Activated CD8-positive, alpha-beta T cell treated with anti-CD3 and anti-CD28 coated beads, Interleukin-2, amount 10 ng/mL, durations not matched to agents 7 days and 5 days (primary cell): ENCODE measurements at regions not wholly inside any gene's neighbourhood (a gene's known extent, or its start where the extent isn't known, plus 50 kb on each side); places are given as distances from the start of the nearest gene placed in this dataset.

Experiments
- ATAC-seq: fragments of 150-1000 bp; cut with Tn5 transposase; one replicate; pipeline ENCODE4 v1.10.0; 2021; ENCODE audit warnings: moderate library complexity
- CTCF ChIA-PET: fragments of 350-600 bp; sonication (Branson Sonifier 250); formaldehyde crosslinking; loops from one replicate; lab custom pipeline; 2021; ENCODE audit warnings: antibody characterized with exemption; lab: Charles Lee
- POLR2A ChIA-PET: fragments of 350-600 bp; sonication (Branson Sonifier 250); formaldehyde crosslinking; loops from one replicate; lab custom pipeline; 2021; ENCODE audit warnings: antibody characterized with exemption; lab: Charles Lee
- DNase-seq: peaks from one replicate; pipeline ENCODE4 v3.0.0-alpha.2; 2020
- H3K27ac Mint-ChIP-seq: one replicate; pipeline ENCODE4 v1.8.0; 2021; ENCODE audit warnings: mild to moderate bottlenecking, mixed read lengths
- H3K27me3 Mint-ChIP-seq: one replicate; pipeline ENCODE4 v1.8.0; 2021; ENCODE audit warnings: low read depth, mixed read lengths
- H3K36me3 Mint-ChIP-seq: one replicate; pipeline ENCODE4 v1.8.0; 2021; ENCODE audit warnings: low read depth, mixed read lengths
- H3K4me1 Mint-ChIP-seq: one replicate; pipeline ENCODE4 v1.8.0; 2021; ENCODE audit warnings: low read depth, mixed read lengths
- H3K4me3 Mint-ChIP-seq: one replicate; pipeline ENCODE4 v1.8.0; 2021; ENCODE audit warnings: mild to moderate bottlenecking, mixed read lengths
- H3K9me3 Mint-ChIP-seq: one replicate; pipeline ENCODE4 v1.8.0; 2022; ENCODE audit warnings: mixed read lengths; ENCODE audit not compliant: insufficient read depth

GRCh38 chr20:6831461-6831860, 64.0 kb downstream of the BMP2 start:
- ChIA-PET CTCF (no interaction called here), POLR2A (no interaction called here)
- ATAC-seq, result no peak
- H3K36me3 Mint-ChIP-seq, result no peaks in the 10 kb centered on the region
- no peak overlapping the region for H3K27ac Mint-ChIP-seq
- H3K4me3 Mint-ChIP-seq, result no peak overlapping the region
- H3K9me3 Mint-ChIP-seq, result no peaks in the 10 kb centered on the region
- no peaks in the 10 kb centered on the region for H3K27me3 Mint-ChIP-seq
- no peaks in the 10 kb centered on the region for H3K4me1 Mint-ChIP-seq
- no peak for DNase-seq

GRCh38 chr20:6832811-6833210, 65.3 kb downstream of the BMP2 start:
- ATAC-seq (no peak), DNase-seq (no peak)
- POLR2A ChIA-PET, result no interaction called here
- Mint-ChIP-seq H3K27me3 (no peaks in the 10 kb centered on the region), H3K27ac (no peak overlapping the region), H3K9me3 (no peaks in the 10 kb centered on the region), H3K4me3 (no peak overlapping the region), H3K36me3 (no peaks in the 10 kb centered on the region), H3K4me1 (no peaks in the 10 kb centered on the region)
- CTCF ChIA-PET, result no interaction called here

DNA sequence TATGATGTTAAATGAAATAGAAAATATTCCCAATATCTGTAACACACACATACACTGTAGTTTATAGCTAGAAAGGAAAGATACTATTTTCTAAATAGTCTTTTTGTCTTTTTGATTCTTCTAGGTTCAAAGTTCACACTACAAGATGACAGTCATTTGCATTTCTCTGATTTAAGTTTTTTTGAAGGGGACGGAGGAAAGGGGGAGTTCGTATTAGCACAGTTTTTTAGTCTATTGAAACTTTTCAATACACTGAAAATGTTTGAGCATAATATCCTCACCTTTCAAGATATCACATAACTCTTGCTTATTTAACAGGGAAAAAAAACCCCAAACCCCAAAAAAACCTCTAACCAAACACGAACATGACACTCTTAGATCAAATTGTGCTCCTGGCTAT, 68.1 kb downstream of the BMP2 start:
- no peaks in the 10 kb centered on the region for H3K27me3 Mint-ChIP-seq
- no peak for ATAC-seq
- CTCF ChIA-PET, result no interaction called here
- DNase-seq, result no peak
- H3K27ac Mint-ChIP-seq, result no peak overlapping the region
- H3K4me1 Mint-ChIP-seq, result no peaks in the 10 kb centered on the region
- POLR2A ChIA-PET, result no interaction called here
- no peaks in the 10 kb centered on the region for H3K9me3 Mint-ChIP-seq
- H3K36me3 Mint-ChIP-seq, result no peaks in the 10 kb centered on the region
- H3K4me3 Mint-ChIP-seq, result no peak overlapping the region

- Mint-ChIP-seq H3K27ac (no peak overlapping the region), H3K9me3 (no peaks in the 10 kb centered on the region), H3K4me3 (no peak overlapping the region), H3K27me3 (no peaks in the 10 kb centered on the region), H3K4me1 (no peaks in the 10 kb centered on the region), H3K36me3 (no peaks in the 10 kb centered on the region)
- DNase-seq (no peak), ATAC-seq (no peak)
- CTCF ChIA-PET, result no interaction called here
- POLR2A ChIA-PET, result no interaction called here
Observed at GRCh38 chr20:6836821-6837374, 69.4 kb downstream of the BMP2 start.

GRCh38 chr20:6837730-6838129, 70.2 kb downstream of the BMP2 start:
- no peak for ATAC-seq
- DNase-seq, result no peak
- Mint-ChIP-seq H3K4me1 (no peaks in the 10 kb centered on the region), H3K4me3 (no peak overlapping the region), H3K27me3 (no peaks in the 10 kb centered on the region), H3K36me3 (no peaks in the 10 kb centered on the region), H3K9me3 (no peaks in the 10 kb centered on the region), H3K27ac (no peak overlapping the region)
- ChIA-PET POLR2A (no interaction called here), CTCF (no interaction called here)

DNA sequence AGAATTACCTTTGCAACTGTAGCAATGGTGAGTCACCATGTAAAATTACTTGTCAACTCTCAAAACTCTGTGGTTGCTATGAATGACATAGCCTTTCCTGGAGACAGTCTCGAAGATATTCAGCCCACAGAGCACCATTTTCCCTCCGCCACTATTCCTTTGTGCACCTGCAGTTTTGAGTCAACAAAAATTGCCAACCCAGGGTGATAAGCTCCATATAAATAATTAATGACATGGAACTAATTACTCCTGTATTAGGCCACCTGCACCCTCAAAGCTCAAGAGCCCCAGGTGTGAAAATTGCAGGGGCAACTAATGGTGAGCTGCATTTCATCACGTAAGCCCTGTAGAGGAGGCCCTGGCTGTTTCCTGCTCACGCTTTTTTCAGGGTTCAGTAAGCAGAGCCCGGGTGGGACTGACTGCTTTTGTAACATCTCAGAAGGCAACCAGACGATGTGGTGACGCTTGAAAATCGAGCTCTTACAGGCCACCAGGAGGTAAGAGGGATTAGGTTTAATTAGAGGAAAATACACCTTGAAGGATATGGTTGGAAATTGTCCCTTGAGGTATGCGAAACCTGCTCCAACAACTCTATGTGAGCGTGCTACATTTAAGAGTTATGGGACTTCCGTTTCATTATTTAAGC, 70.8 kb downstream of the BMP2 start:
- Mint-ChIP-seq H3K4me3 (no peak overlapping the region), H3K27me3 (no peaks in the 10 kb centered on the region), H3K27ac (no peak overlapping the region), H3K36me3 (no peaks in the 10 kb centered on the region), H3K4me1 (no peaks in the 10 kb centered on the region), H3K9me3 (no peaks in the 10 kb centered on the region)
- DNase-seq, result no peak
- CTCF ChIA-PET, result no interaction called here
- no peak for ATAC-seq
- POLR2A ChIA-PET, result no interaction called here

DNA sequence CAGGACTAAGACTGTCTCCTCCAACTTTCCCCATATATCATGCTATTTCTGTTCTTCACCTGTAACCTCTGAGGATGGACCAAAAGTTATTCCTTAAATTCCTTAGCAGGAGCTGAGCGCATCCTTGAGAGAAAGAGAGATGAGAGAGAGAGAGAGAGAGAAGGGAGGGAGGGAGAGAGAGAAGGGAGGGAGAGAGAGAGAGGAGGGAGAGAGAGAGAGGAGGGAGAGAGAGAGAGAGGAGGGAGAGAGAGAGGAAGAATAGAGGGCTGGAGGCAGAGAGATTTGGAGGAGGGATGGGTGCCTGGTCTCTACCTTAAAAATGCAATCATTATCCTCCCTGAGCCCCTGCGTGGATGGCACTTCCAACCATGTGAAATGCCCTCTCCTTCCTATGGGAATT, 73.6 kb downstream of the BMP2 start:
- ChIA-PET POLR2A (no interaction called here), CTCF (no interaction called here)
- Mint-ChIP-seq H3K4me3 (no peak overlapping the region), H3K27ac (no peak overlapping the region), H3K36me3 (no peaks in the 10 kb centered on the region), H3K9me3 (no peaks in the 10 kb centered on the region), H3K4me1 (no peaks in the 10 kb centered on the region), H3K27me3 (no peaks in the 10 kb centered on the region)
- ATAC-seq, result no peak
- no peak for DNase-seq

- DNase-seq, result no peak
- POLR2A ChIA-PET, result no interaction called here
- ATAC-seq, result no peak
- no peaks in the 10 kb centered on the region for H3K27me3 Mint-ChIP-seq
- no peak overlapping the region for H3K4me3 Mint-ChIP-seq
- H3K9me3 Mint-ChIP-seq, result no peaks in the 10 kb centered on the region
- no peaks in the 10 kb centered on the region for H3K4me1 Mint-ChIP-seq
- no peak overlapping the region for H3K27ac Mint-ChIP-seq
- H3K36me3 Mint-ChIP-seq, result no peaks in the 10 kb centered on the region
- CTCF ChIA-PET, result no interaction called here
Observed at GRCh38 chr20:6845141-6845540, 77.7 kb downstream of the BMP2 start.

DNA sequence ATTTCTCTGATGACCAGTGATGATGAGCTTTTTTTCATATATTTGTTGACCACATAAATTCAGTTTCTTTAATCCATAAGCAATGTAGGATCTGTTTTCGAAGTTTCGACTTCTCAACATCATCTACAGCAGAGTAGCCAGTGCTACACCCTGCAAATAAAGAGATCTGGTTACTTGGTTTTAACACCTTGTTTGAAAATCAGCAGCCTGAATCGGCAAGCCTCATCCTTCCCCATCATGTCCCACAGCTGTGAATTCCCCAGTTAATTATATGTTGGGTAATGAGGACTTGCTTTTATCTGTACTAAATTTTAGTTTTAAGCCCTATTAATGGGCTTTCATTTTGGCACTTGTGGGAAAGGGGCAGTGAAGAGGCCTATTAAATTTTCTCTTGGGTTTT, 80.6 kb downstream of the BMP2 start:
- Mint-ChIP-seq H3K36me3 (no peaks in the 10 kb centered on the region), H3K27ac (no peak overlapping the region), H3K4me3 (no peak overlapping the region), H3K9me3 (no peaks in the 10 kb centered on the region), H3K27me3 (no peaks in the 10 kb centered on the region), H3K4me1 (no peaks in the 10 kb centered on the region)
- ATAC-seq (no peak), DNase-seq (no peak)
- POLR2A ChIA-PET, result no interaction called here
- CTCF ChIA-PET, result no interaction called here

- H3K4me1 Mint-ChIP-seq, result no peaks in the 10 kb centered on the region
- no peak for ATAC-seq
- H3K4me3 Mint-ChIP-seq, result no peak overlapping the region
- ChIA-PET CTCF (no interaction called here), POLR2A (no interaction called here)
- no peaks in the 10 kb centered on the region for H3K27me3 Mint-ChIP-seq
- DNase-seq, result no peak
- no peaks in the 10 kb centered on the region for H3K36me3 Mint-ChIP-seq
- no peak overlapping the region for H3K27ac Mint-ChIP-seq
- H3K9me3 Mint-ChIP-seq, result no peaks in the 10 kb centered on the region
Observed at GRCh38 chr20:6848992-6849391, 81.5 kb downstream of the BMP2 start.

DNA sequence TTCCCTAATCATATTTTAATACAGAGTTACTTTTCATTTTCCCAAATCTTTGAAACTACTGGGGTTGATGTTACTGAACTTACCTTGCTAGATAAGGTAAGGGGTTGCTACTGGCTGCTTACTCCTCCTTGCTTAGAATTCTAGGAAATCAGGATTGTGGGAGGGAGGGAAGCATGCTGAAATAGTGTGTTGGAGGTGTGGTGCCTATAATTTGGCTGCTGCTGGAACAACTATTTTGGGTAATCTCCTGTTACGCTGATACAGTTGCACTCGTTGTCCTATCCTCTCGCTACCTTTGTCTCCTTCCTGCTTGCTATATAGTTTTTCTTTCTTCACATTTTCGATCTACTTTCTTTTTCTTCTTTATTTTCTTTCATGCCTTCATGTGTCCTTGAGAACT, 83.7 kb downstream of the BMP2 start:
- CTCF ChIA-PET, result no interaction called here
- no peaks in the 10 kb centered on the region for H3K4me1 Mint-ChIP-seq
- H3K4me3 Mint-ChIP-seq, result no peak overlapping the region
- H3K27me3 Mint-ChIP-seq, result no peaks in the 10 kb centered on the region
- H3K27ac Mint-ChIP-seq, result no peak overlapping the region
- POLR2A ChIA-PET, result no interaction called here
- no peak for DNase-seq
- no peaks in the 10 kb centered on the region for H3K36me3 Mint-ChIP-seq
- H3K9me3 Mint-ChIP-seq, result no peaks in the 10 kb centered on the region
- no peak for ATAC-seq

DNA sequence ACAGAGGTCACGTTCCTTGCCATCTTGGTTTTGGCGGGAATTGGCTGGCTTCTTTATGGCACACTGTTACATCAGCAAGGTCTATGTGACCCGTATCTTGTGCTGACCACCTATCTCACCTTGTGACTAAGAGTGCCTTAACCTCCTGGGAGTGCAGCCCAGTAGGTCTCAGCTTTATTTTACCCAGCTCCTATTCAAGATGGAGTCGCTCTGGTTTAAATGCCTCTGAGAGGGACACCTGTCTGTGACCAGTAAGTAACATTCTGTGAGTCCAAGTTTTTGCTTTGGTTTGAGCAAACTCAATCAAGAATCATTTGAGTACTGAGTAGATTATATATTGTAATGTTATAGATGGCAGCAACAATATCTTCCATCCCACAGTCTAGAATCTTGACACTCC, 85.0 kb downstream of the BMP2 start:
- DNase-seq (no peak), ATAC-seq (no peak)
- Mint-ChIP-seq H3K27me3 (no peaks in the 10 kb centered on the region), H3K27ac (no peak overlapping the region), H3K4me3 (no peak overlapping the region), H3K9me3 (no peaks in the 10 kb centered on the region), H3K36me3 (no peaks in the 10 kb centered on the region), H3K4me1 (no peaks in the 10 kb centered on the region)
- POLR2A ChIA-PET, result no interaction called here
- CTCF ChIA-PET, result no interaction called here

DNA sequence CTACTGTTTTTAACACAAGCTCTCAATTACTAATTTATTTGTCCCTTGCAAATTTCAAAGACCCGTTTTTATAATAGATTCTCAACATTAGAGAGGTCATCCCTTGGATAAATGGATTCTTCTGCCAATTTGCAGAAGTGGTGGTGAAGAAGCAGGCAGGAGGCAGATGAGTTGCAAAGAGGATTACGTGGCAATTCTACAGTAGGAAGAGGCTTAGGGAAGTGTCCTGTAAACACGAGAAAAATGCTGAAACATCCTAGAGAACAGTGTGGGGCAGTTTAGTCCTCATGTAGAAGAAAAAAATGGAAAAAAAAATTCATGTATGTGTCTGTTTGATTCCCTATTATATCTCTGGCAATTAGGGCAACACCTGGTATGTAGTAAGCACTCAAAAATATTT, 87.6 kb downstream of the BMP2 start:
- H3K36me3 Mint-ChIP-seq, result no peaks in the 10 kb centered on the region
- no peaks in the 10 kb centered on the region for H3K9me3 Mint-ChIP-seq
- ATAC-seq, result no peak
- no peak overlapping the region for H3K27ac Mint-ChIP-seq
- DNase-seq, result no peak
- no peaks in the 10 kb centered on the region for H3K4me1 Mint-ChIP-seq
- ChIA-PET POLR2A (no interaction called here), CTCF (no interaction called here)
- H3K27me3 Mint-ChIP-seq, result no peaks in the 10 kb centered on the region
- H3K4me3 Mint-ChIP-seq, result no peak overlapping the region
